Cardiac fibroblast (primary cell): ENCODE measurements at regions not wholly inside any gene's neighbourhood (a gene's known extent, or its start where the extent isn't known, plus 50 kb on each side); places are given as distances from the start of the nearest gene placed in this dataset.

Experiments
- DNase-seq, 2 donors: peaks; one replicate each; pipeline versions ENCODE4 v3.0.0 to v3.0.0-alpha.2; 2010; ENCODE audit warnings: low read depth in 2 of 2
- H3K4me3 ChIP-seq, 2 donors: replicated peaks in 1 of 2; 1 replicate in 1 of 2; 2 replicates in 1 of 2; pipeline ENCODE4 v1.5.1; 2011; ENCODE audit warnings: low read depth in 2 of 2, low read length in 2 of 2, mild to moderate bottlenecking in 2 of 2, moderate library complexity in 1 of 2
- CTCF ChIP-seq: IDR thresholded peaks from one replicate; pipeline ENCODE4 v1.5.1; 2011; ENCODE audit warnings: low read depth, mild to moderate bottlenecking, low read length, inconsistent platforms

- no peak overlapping the region for H3K4me3 ChIP-seq
- no peak for DNase-seq
- TF ChIP-seq CTCF = no peak
Observed at GRCh38 chr3:44036850-44037249, 204.8 kb upstream of the TOPAZ1 start.

GRCh38 chr3:44039006-44039405 is 202.7 kb upstream of the TOPAZ1 start:
- no peak overlapping the region for H3K4me3 ChIP-seq
- no peak for DNase-seq
- no peak for TF ChIP-seq CTCF

- DNase-seq = no peak
- no peak overlapping the region for H3K4me3 ChIP-seq
- TF ChIP-seq CTCF = no peak
Observed at GRCh38 chr3:44041726-44042125, 200.0 kb upstream of the TOPAZ1 start.

GRCh38 chr3:44042772-44043171 is 198.9 kb upstream of the TOPAZ1 start:
- no peak for DNase-seq

GRCh38 chr3:44045476-44046275 is 196.0 kb upstream of the TOPAZ1 start:
- peak in 1 of 2 donors; percentile 38 for DNase-seq
- TF ChIP-seq CTCF = no peak

More at GRCh38 chr3:44042772-44043171, 198.9 kb upstream of the TOPAZ1 start:
- no peak overlapping the region for H3K4me3 ChIP-seq
- TF ChIP-seq CTCF = no peak

GRCh38 chr3:44047796-44048195 is 193.9 kb upstream of the TOPAZ1 start:
- H3K4me3 ChIP-seq = no peak overlapping the region
- DNase-seq = no peak
- TF ChIP-seq CTCF = no peak

More at GRCh38 chr3:44045476-44046275, 196.0 kb upstream of the TOPAZ1 start:
- H3K4me3 ChIP-seq = no peak overlapping the region
